SK-N-SH (cell line): ENCODE measurements at regions not wholly inside any gene's neighbourhood (a gene's known extent, or its start where the extent isn't known, plus 50 kb on each side); places are given as distances from the start of the nearest gene placed in this dataset.

ENCODE experiments used
- CHD2 ChIP-seq: fragments of 150-350 bp; IDR thresholded peaks from 2 replicates; pipeline ENCODE4 v1.6.1; 2018; ENCODE audit warnings: low read length; ENCODE audit not compliant: partially characterized antibody
- EZH2phosphoT487 ChIP-seq: fragments of 200-600 bp; sonication (generic); IDR thresholded peaks from 2 replicates; pipeline ENCODE4 v1.6.1; 2017; ENCODE audit warnings: low read depth, mixed run types, mild to moderate bottlenecking, antibody characterized with exemption, moderate library complexity, borderline replicate concordance
- FOXM1 ChIP-seq: IDR thresholded peaks from 2 replicates; pipeline ENCODE4 v1.4.0; 2012; ENCODE audit warnings: low read depth, mild to moderate bottlenecking
- JUND ChIP-seq: IDR thresholded peaks from 2 replicates; pipeline ENCODE4 v1.4.0; 2012
- NFIC ChIP-seq: IDR thresholded peaks from 2 replicates; pipeline ENCODE4 v1.4.0; 2012; ENCODE audit warnings: borderline replicate concordance
- NRF1 ChIP-seq: IDR thresholded peaks from 2 replicates; pipeline ENCODE4 v1.6.1; 2012; ENCODE audit warnings: low read depth, mild to moderate bottlenecking, low read length
- POLR2AphosphoS5 ChIP-seq: IDR thresholded peaks from 2 replicates; pipeline ENCODE4 v1.6.1; 2012; ENCODE audit warnings: low read depth, low read length
- SMC3 ChIP-seq: IDR thresholded peaks from 2 replicates; pipeline ENCODE4 v1.6.1; 2012; ENCODE audit warnings: low read depth, low read length, improper control_type of control experiment
- TF ChIP-seq, protein P1 (sequence below): fragments of 200-600 bp; sonication (generic); IDR thresholded peaks from 2 replicates; pipeline ENCODE4 v1.6.1; 2017; ENCODE audit warnings: antibody characterized with exemption, mild to moderate bottlenecking, moderate library complexity
- TF ChIP-seq, protein P2 (sequence below): IDR thresholded peaks from 2 replicates; pipeline ENCODE4 v1.4.0; 2012; ENCODE audit warnings: low read depth

DNA sequence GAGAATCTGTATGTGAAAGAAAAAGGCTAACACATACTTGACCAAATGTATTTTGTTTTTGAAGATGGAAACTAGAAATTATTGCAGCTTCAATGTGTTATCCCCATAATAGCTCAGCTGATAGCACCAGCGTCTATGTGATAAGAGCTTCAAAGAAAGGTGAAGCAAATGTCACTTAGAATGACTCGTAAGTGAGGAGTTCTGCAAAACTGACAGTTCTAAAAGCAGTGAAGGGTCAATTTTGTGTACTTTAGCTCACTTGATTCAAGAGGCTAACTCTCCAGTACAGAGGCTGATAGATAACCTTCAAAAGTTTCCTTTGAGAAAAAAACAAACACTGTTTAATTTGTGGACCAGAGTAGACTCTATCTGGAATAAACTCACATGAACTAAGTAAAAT is 87.2 kb upstream of the CARD18 start:
- TF ChIP-seq SMC3 (no peak), NRF1 (no peak), CHD2 (no peak), FOXM1 (no peak), EZH2phosphoT487 (no peak), JUND (no peak), NFIC (no peak), POLR2AphosphoS5 (no peak)
- TF ChIP-seq, protein P1, sequence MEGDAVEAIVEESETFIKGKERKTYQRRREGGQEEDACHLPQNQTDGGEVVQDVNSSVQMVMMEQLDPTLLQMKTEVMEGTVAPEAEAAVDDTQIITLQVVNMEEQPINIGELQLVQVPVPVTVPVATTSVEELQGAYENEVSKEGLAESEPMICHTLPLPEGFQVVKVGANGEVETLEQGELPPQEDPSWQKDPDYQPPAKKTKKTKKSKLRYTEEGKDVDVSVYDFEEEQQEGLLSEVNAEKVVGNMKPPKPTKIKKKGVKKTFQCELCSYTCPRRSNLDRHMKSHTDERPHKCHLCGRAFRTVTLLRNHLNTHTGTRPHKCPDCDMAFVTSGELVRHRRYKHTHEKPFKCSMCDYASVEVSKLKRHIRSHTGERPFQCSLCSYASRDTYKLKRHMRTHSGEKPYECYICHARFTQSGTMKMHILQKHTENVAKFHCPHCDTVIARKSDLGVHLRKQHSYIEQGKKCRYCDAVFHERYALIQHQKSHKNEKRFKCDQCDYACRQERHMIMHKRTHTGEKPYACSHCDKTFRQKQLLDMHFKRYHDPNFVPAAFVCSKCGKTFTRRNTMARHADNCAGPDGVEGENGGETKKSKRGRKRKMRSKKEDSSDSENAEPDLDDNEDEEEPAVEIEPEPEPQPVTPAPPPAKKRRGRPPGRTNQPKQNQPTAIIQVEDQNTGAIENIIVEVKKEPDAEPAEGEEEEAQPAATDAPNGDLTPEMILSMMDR = no peak
- TF ChIP-seq, protein P2, sequence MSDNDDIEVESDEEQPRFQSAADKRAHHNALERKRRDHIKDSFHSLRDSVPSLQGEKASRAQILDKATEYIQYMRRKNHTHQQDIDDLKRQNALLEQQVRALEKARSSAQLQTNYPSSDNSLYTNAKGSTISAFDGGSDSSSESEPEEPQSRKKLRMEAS = no peak
